ENCODE measurements at regions not wholly inside any gene's neighbourhood (a gene's known extent, or its start where the extent isn't known, plus 50 kb on each side); places are given as distances from the start of the nearest gene placed in this dataset.

DNA sequence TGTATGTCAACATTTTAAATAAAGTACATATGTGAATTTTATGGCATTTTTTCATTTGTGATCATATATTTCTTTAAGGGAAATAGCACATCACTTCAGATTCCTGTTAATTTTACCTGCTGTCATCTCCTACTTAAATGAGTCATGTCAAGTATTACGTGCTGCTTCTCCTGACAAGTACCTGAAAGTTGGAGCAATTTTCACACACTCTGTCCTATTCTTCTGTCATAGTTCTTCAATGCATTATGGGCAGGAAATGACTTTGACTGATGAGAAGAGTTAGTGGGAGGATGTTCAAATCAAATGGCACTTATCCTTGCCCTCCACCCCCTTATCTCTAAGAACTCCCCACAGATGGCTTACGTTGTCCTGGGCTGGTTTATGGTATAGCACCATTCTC, 64.2 kb upstream of the SYTL5 start:
- TF ChIP-seq CTCF (IDR thresholded peaks at IDR 0.05) = no peak
- no peak for DNase-seq
- Histone ChIP-seq H3K27me3 (ENCODE audit: control insufficient read depth, insufficient read depth, low read length) (no peaks in the 10 kb centered on the region), H3K36me3 (ENCODE audit: control insufficient read depth, insufficient read depth, low read length) (no peaks in the 10 kb centered on the region), H3K4me1 (ENCODE audit: control insufficient read depth, insufficient read depth, low read length) (no peaks in the 10 kb centered on the region), H3K9me3 (ENCODE audit: control insufficient read depth, insufficient read depth, low read length) (no peaks in the 10 kb centered on the region), H3K27ac (ENCODE audit: low read length) (no peak overlapping the region), H3K4me3 (ENCODE audit: low read length) (no peak overlapping the region)
- H3K27ac Mint-ChIP-seq = no peak overlapping the region
- no peak overlapping the region for H3K4me3 Mint-ChIP-seq
- H3K36me3 Mint-ChIP-seq = no peaks in the 10 kb centered on the region
- no peak for ATAC-seq
- WGBS (ENCODE audit: insufficient coverage) = 63% methylated on average over 1 of the region's 2 CpGs
- intact Hi-C loops (cut with micrococcal nuclease) = no loop called here
- H3K27me3 Mint-ChIP-seq (ENCODE audit: low read depth in 2 of 2) = peaks cover 7 to 23% of the 10 kb centered on the region in 2 donors
- no peaks in the 10 kb centered on the region for H3K9me3 Mint-ChIP-seq
- H3K4me1 Mint-ChIP-seq = no peaks in the 10 kb centered on the region

DNA sequence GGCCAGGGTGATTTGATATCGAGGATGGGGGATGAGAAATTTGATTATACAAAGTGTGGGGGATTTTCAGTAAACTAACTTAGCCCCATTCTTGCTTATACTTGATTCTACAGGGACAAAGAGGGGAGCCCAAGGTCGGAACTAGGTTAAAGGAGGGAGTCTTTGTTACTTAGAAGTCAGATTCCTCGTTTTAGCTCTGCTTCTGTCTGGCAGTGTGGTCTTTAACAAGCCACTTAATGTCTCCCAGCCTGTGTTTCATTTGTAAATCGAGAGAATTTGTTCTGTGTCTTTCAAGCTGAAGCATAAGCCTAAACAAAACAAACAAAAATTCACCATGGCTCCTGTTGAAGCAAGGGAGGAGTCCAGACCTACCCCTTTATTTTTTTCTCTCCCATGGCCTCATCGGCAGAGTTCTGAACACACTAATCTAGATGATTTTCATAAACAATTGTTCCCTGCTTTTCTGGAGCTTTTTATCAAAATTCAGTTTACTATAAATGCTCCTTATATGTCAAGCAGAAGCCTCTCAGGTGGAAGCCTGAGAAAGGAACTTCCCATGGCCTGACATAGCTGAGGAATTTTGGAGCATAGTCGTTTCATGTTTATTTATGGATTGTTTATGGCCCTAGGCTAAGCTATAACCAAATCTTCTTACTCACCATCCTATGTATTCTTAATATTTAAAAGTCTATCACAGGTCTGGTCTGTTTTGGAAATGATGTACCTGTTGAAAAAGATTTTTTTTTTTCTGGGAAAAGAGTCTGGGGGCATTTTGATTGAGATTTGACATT, 62.6 kb upstream of the SYTL5 start:
- Histone ChIP-seq H3K4me1 (ENCODE audit: control insufficient read depth, insufficient read depth, low read length) (no peaks in the 10 kb centered on the region), H3K4me3 (ENCODE audit: low read length) (no peak overlapping the region), H3K9me3 (ENCODE audit: control insufficient read depth, insufficient read depth, low read length) (no peaks in the 10 kb centered on the region), H3K27ac (ENCODE audit: low read length) (no peak overlapping the region), H3K36me3 (ENCODE audit: control insufficient read depth, insufficient read depth, low read length) (no peaks in the 10 kb centered on the region), H3K27me3 (ENCODE audit: control insufficient read depth, insufficient read depth, low read length) (no peaks in the 10 kb centered on the region)
- DNase-seq = no peak
- H3K9me3 Mint-ChIP-seq = no peaks in the 10 kb centered on the region
- 64% methylated on average over 3 of the region's 6 CpGs for WGBS (ENCODE audit: insufficient coverage)
- no peak for TF ChIP-seq CTCF (IDR thresholded peaks at IDR 0.05)
- H3K4me3 Mint-ChIP-seq = no peak overlapping the region
- H3K4me1 Mint-ChIP-seq = no peaks in the 10 kb centered on the region
- H3K36me3 Mint-ChIP-seq = no peaks in the 10 kb centered on the region
- no peak for ATAC-seq
- H3K27me3 Mint-ChIP-seq (ENCODE audit: low read depth in 2 of 2) = peaks cover 10 to 29% of the 10 kb centered on the region in 2 donors
- intact Hi-C loops (cut with micrococcal nuclease) = no loop called here
- no peak overlapping the region for H3K27ac Mint-ChIP-seq

- H3K27ac Mint-ChIP-seq = no peak overlapping the region
- Histone ChIP-seq H3K4me1 (ENCODE audit: control insufficient read depth, insufficient read depth, low read length) (no peaks in the 10 kb centered on the region), H3K27ac (ENCODE audit: low read length) (no peak overlapping the region), H3K27me3 (ENCODE audit: control insufficient read depth, insufficient read depth, low read length) (no peaks in the 10 kb centered on the region), H3K36me3 (ENCODE audit: control insufficient read depth, insufficient read depth, low read length) (no peaks in the 10 kb centered on the region), H3K9me3 (ENCODE audit: control insufficient read depth, insufficient read depth, low read length) (no peaks in the 10 kb centered on the region), H3K4me3 (ENCODE audit: low read length) (no peak overlapping the region)
- no CpG with 5 or more reads among the region's 1 CpG for WGBS (ENCODE audit: insufficient coverage)
- TF ChIP-seq CTCF (IDR thresholded peaks at IDR 0.05) = no peak
- no peaks in the 10 kb centered on the region for H3K9me3 Mint-ChIP-seq
- intact Hi-C loops (cut with micrococcal nuclease) = no loop called here
- DNase-seq = no peak
- H3K36me3 Mint-ChIP-seq = no peaks in the 10 kb centered on the region
- no peak for ATAC-seq
- no peak overlapping the region for H3K4me3 Mint-ChIP-seq
- peaks cover 10 to 29% of the 10 kb centered on the region in 2 donors for H3K27me3 Mint-ChIP-seq (ENCODE audit: low read depth in 2 of 2)
- H3K4me1 Mint-ChIP-seq = no peaks in the 10 kb centered on the region
Observed at GRCh38 chrX:37946197-37946596, 60.2 kb upstream of the SYTL5 start.

- no peaks in the 10 kb centered on the region for H3K27me3 ChIP-seq (ENCODE audit: control insufficient read depth, insufficient read depth, low read length)
- no peak for TF ChIP-seq CTCF (IDR thresholded peaks at IDR 0.05)
- Mint-ChIP-seq H3K27me3 (ENCODE audit: low read depth in 2 of 2) (peaks cover 0 to 2% of the 10 kb centered on the region in 2 donors), H3K4me1 (no peaks in the 10 kb centered on the region), H3K36me3 (no peaks in the 10 kb centered on the region), H3K9me3 (no peaks in the 10 kb centered on the region), H3K4me3 (no peak overlapping the region), H3K27ac (no peak overlapping the region)
- WGBS (ENCODE audit: insufficient coverage) = no CpG with 5 or more reads among the region's 3 CpGs
- no peak overlapping the region for H3K27ac ChIP-seq (ENCODE audit: low read length)
- ATAC-seq (no peak), DNase-seq (no peak)
- no peaks in the 10 kb centered on the region for H3K36me3 ChIP-seq (ENCODE audit: control insufficient read depth, insufficient read depth, low read length)
- H3K4me3 ChIP-seq (ENCODE audit: low read length) = no peak overlapping the region
- intact Hi-C loops (cut with micrococcal nuclease) = no loop called here
- no peaks in the 10 kb centered on the region for H3K9me3 ChIP-seq (ENCODE audit: control insufficient read depth, insufficient read depth, low read length)
- H3K4me1 ChIP-seq (ENCODE audit: control insufficient read depth, insufficient read depth, low read length) = no peaks in the 10 kb centered on the region
Observed at GRCh38 chrX:37955273-37955672, 51.1 kb upstream of the SYTL5 start.

Measured in natural killer cell (primary cell).